ENCODE measurements at regions not wholly inside any gene's neighbourhood (a gene's known extent, or its start where the extent isn't known, plus 50 kb on each side); places are given as distances from the start of the nearest gene placed in this dataset.
"Not testable (repeated sequence)": the region's sequence is repeated elsewhere in the genome, so short reads cannot be mapped to it uniquely, and the experiment has no call there.

- no peak for DNase-seq
Measured at GRCh38 chr10:114872519-114873087, 51.0 kb downstream of the FHIP2A start.

GRCh38 chr10:114874827-114875411 is 53.3 kb downstream of the FHIP2A start:
- DNase-seq: no peak

GRCh38 chr10:114875590-114876081 is 54.1 kb downstream of the FHIP2A start:
- DNase-seq: not testable (repeated sequence)

GRCh38 chr10:114876169-114876568 is 54.6 kb downstream of the FHIP2A start:
- no peak for DNase-seq

- DNase-seq: peak; percentile 29
Measured at GRCh38 chr10:114876602-114877300, 55.2 kb downstream of the FHIP2A start.

GRCh38 chr10:114877301-114877644 is 55.7 kb downstream of the FHIP2A start:
- DNase-seq: no peak

GRCh38 chr10:114879093-114879492 is 57.5 kb downstream of the FHIP2A start:
- no peak for DNase-seq

- peak; percentile 41 for DNase-seq
Measured at GRCh38 chr10:114879541-114880158, 58.1 kb downstream of the FHIP2A start.

GRCh38 chr10:114881417-114881816 is 56.6 kb upstream of the TRUB1 start:
- DNase-seq: no peak

- DNase-seq: no peak
Measured at GRCh38 chr10:114881901-114882300, 56.1 kb upstream of the TRUB1 start.

- no peak for DNase-seq
Measured at GRCh38 chr10:114885443-114885842, 52.6 kb upstream of the TRUB1 start.
